HG03103 (cell line): ENCODE measurements at regions not wholly inside any gene's neighbourhood (a gene's known extent, or its start where the extent isn't known, plus 50 kb on each side); places are given as distances from the start of the nearest gene placed in this dataset.
"Not testable (repeated sequence)": the region's sequence is repeated elsewhere in the genome, so short reads cannot be mapped to it uniquely, and the experiment has no call there.

Experiments used
- ATAC-seq: cut with Tn5 transposase; IDR thresholded peaks from one replicate; pipeline ENCODE4 v1.9.1; 2021; ENCODE audit warnings: low read depth; ENCODE audit not compliant: unreplicated experiment

- no peak for ATAC-seq
Measured at GRCh38 chr3:135393159-135393558, 572.4 kb upstream of the PPP2R3A start.

- no peak for ATAC-seq
Measured at GRCh38 chr3:135393898-135394525, 571.5 kb upstream of the PPP2R3A start.

GRCh38 chr3:135412475-135412874, 553.1 kb upstream of the PPP2R3A start:
- no peak for ATAC-seq

- no peak for ATAC-seq
Measured at GRCh38 chr3:135416182-135416581, 549.3 kb upstream of the PPP2R3A start.

- no peak for ATAC-seq
Measured at GRCh38 chr3:135419155-135419554, 546.4 kb upstream of the PPP2R3A start.

GRCh38 chr3:135426508-135426907, 539.0 kb upstream of the PPP2R3A start:
- no peak for ATAC-seq

GRCh38 chr3:135432402-135432801, 533.1 kb upstream of the PPP2R3A start:
- ATAC-seq = no peak

- not testable (repeated sequence) for ATAC-seq
Measured at GRCh38 chr3:135438889-135439597, 526.5 kb upstream of the PPP2R3A start.

- ATAC-seq = not testable (repeated sequence)
Measured at GRCh38 chr3:135439632-135440031, 525.9 kb upstream of the PPP2R3A start.

- no peak for ATAC-seq
Measured at GRCh38 chr3:135440233-135440632, 525.3 kb upstream of the PPP2R3A start.

- ATAC-seq = no peak
Measured at GRCh38 chr3:135440746-135441145, 524.8 kb upstream of the PPP2R3A start.

GRCh38 chr3:135444058-135444457, 521.5 kb upstream of the PPP2R3A start:
- no peak for ATAC-seq

- no peak for ATAC-seq
Measured at GRCh38 chr3:135447483-135447882, 518.0 kb upstream of the PPP2R3A start.

GRCh38 chr3:135448520-135448919, 517.0 kb upstream of the PPP2R3A start:
- no peak for ATAC-seq

GRCh38 chr3:135449046-135449445, 516.5 kb upstream of the PPP2R3A start:
- ATAC-seq = no peak

GRCh38 chr3:135451037-135451785, 514.3 kb upstream of the PPP2R3A start:
- ATAC-seq = no peak

GRCh38 chr3:135452881-135453280, 512.6 kb upstream of the PPP2R3A start:
- no peak for ATAC-seq

- ATAC-seq = no peak
Measured at GRCh38 chr3:135453326-135453725, 512.2 kb upstream of the PPP2R3A start.

GRCh38 chr3:135454890-135455289, 510.6 kb upstream of the PPP2R3A start:
- no peak for ATAC-seq

GRCh38 chr3:135456108-135456790, 509.3 kb upstream of the PPP2R3A start:
- ATAC-seq = no peak
